ENCODE measurements at regions not wholly inside any gene's neighbourhood (a gene's known extent, or its start where the extent isn't known, plus 50 kb on each side); places are given as distances from the start of the nearest gene placed in this dataset.

DNA sequence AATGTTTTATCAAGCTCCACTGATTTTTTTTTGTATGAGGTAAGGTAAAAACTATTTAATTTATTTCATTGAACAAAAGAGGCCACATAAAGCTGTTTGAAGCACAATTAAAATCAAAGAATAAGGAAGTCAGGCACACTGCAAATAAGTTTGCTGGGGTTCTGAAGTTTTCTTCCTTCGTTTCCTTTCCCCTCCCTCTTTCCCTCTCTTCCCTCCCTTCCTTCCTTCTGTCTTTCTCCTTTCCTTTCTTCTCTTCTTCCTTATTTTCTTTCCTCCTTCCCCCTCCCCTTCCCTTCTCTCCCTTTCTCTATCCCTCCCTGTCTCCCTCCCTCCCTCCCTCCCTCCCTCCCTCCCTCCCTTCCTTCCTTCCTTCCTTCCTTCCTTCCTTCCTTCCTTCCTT lies 78.7 kb downstream of the ALX1 start:
- TF ChIP-seq POLR2A (IDR thresholded peaks at IDR 0.05; ENCODE audit: low read length) (no peak), GATA1 (IDR thresholded peaks at IDR 0.05; ENCODE audit: low read depth, low read length) (no peak)
